CD14-positive monocyte (primary cell): ENCODE measurements at regions not wholly inside any gene's neighbourhood (a gene's known extent, or its start where the extent isn't known, plus 50 kb on each side); places are given as distances from the start of the nearest gene placed in this dataset.
"Not testable (repeated sequence)": the region's sequence is repeated elsewhere in the genome, so short reads cannot be mapped to it uniquely, and the experiment has no call there.

Experiments used
- DNase-seq, 3 donors: peaks; one replicate each; pipeline ENCODE4 v3.0.0-alpha.2; 2011 to 2022
- H2AFZ ChIP-seq: 2 replicates; pipeline ENCODE4 v1.6.0; 2012; ENCODE audit warnings: mild to moderate bottlenecking, low read depth, low read length, inconsistent platforms; ENCODE audit not compliant: insufficient read depth, poor library complexity, severe bottlenecking
- H3K27ac ChIP-seq, 2 donors: 1 replicate in 1 of 2; 2 replicates in 1 of 2; pipeline ENCODE4 v1.5.1; 2012 to 2013; ENCODE audit warnings: low read length in 2 of 2, control low read depth in 1 of 2, inconsistent platforms in 1 of 2, low read depth in 1 of 2, mild to moderate bottlenecking in 1 of 2
- H3K27me3 ChIP-seq, 2 donors: one replicate each; pipeline versions ENCODE4 v1.6.0 to v1.6.1; 2011 to 2013; ENCODE audit warnings: low read length in 2 of 2; ENCODE audit not compliant: control insufficient read depth in 2 of 2, insufficient read depth in 2 of 2
- H3K36me3 ChIP-seq, 2 donors: replicated peaks in 1 of 2; 1 replicate in 1 of 2; 2 replicates in 1 of 2; pipeline versions ENCODE4 v1.5.1 to v1.6.1; 2012 to 2013; ENCODE audit warnings: low read length in 2 of 2, control low read depth in 1 of 2, inconsistent platforms in 1 of 2, mild to moderate bottlenecking in 1 of 2; ENCODE audit not compliant: insufficient read depth in 2 of 2, control insufficient read depth in 1 of 2
- H3K4me1 ChIP-seq, 2 donors: 1 replicate in 1 of 2; 2 replicates in 1 of 2; pipeline versions ENCODE4 v1.5.1 to v1.6.1; 2012 to 2013; ENCODE audit warnings: low read length in 2 of 2, control low read depth in 1 of 2, inconsistent platforms in 1 of 2, mild to moderate bottlenecking in 1 of 2, moderate library complexity in 1 of 2; ENCODE audit not compliant: insufficient read depth in 2 of 2, control insufficient read depth in 1 of 2
- H3K4me2 ChIP-seq: replicated peaks from 2 replicates; pipeline ENCODE3; 2012; ENCODE audit warnings: low read length, moderate library complexity, mild to moderate bottlenecking; ENCODE audit not compliant: poor library complexity, severe bottlenecking; ENCODE audit errors: extremely low read depth
- H3K4me3 ChIP-seq, 3 experiments: fragments of 200-600 bp in 1 of 3; sonication (generic) in 1 of 3; replicated peaks in 1 of 3; 1 replicate in 2 of 3; 2 replicates in 1 of 3; pipeline ENCODE4 v1.5.1; 2011 to 2013; ENCODE audit warnings: low read length in 3 of 3, mild to moderate bottlenecking in 3 of 3, control low read depth in 2 of 3, low read depth in 2 of 3, inconsistent platforms in 1 of 3, moderate library complexity in 1 of 3
- H3K79me2 ChIP-seq: 2 replicates; pipeline ENCODE4 v1.6.0; 2012; ENCODE audit warnings: mild to moderate bottlenecking, control low read depth, inconsistent platforms, low read length, moderate library complexity; ENCODE audit not compliant: insufficient read depth
- H3K9ac ChIP-seq: 2 replicates; pipeline ENCODE4 v1.6.0; 2017; ENCODE audit warnings: low read length, mild to moderate bottlenecking; ENCODE audit not compliant: insufficient read depth, poor library complexity, severe bottlenecking
- H3K9me3 ChIP-seq, 2 donors: replicated peaks in 1 of 2; 1 replicate in 1 of 2; 2 replicates in 1 of 2; pipeline versions ENCODE4 v1.5.1 to v1.6.1; 2012 to 2013; ENCODE audit warnings: low read length in 2 of 2, control low read depth in 1 of 2; ENCODE audit not compliant: control insufficient read depth in 1 of 2, insufficient read depth in 1 of 2
- H4K20me1 ChIP-seq: 2 replicates; pipeline ENCODE4 v1.6.0; 2012; ENCODE audit warnings: mild to moderate bottlenecking, low read length, control low read depth, moderate library complexity; ENCODE audit not compliant: insufficient read depth
- H3K27ac Mint-ChIP-seq, 7 donors: one replicate each; pipeline ENCODE4 v1.8.0; 2020; ENCODE audit warnings: mild to moderate bottlenecking in 7 of 7, mixed read lengths in 7 of 7, moderate library complexity in 6 of 7, inconsistent platforms in 2 of 7
- H3K27me3 Mint-ChIP-seq, 3 donors: one replicate each; pipeline ENCODE4 v1.8.0; 2021 to 2022; ENCODE audit warnings: low read depth in 3 of 3, mild to moderate bottlenecking in 3 of 3, mixed read lengths in 3 of 3, moderate library complexity in 3 of 3, inconsistent platforms in 1 of 3
- H3K36me3 Mint-ChIP-seq, 2 donors: one replicate each; pipeline ENCODE4 v1.8.0; 2020; ENCODE audit warnings: mixed read lengths in 2 of 2, inconsistent platforms in 1 of 2, mild to moderate bottlenecking in 1 of 2
- H3K4me1 Mint-ChIP-seq: one replicate; pipeline ENCODE4 v1.8.0; 2020; ENCODE audit warnings: mild to moderate bottlenecking, mixed read lengths
- H3K4me3 Mint-ChIP-seq, 2 donors: one replicate each; pipeline ENCODE4 v1.8.0; 2020; ENCODE audit warnings: mild to moderate bottlenecking in 2 of 2, mixed read lengths in 2 of 2, moderate library complexity in 1 of 2
- H3K9me3 Mint-ChIP-seq, 7 donors: one replicate each; pipeline ENCODE4 v1.8.0; 2020 to 2022; ENCODE audit warnings: mixed read lengths in 7 of 7, mild to moderate bottlenecking in 6 of 7, moderate library complexity in 6 of 7, inconsistent platforms in 2 of 7
- WGBS: methylation state at CpG from one replicate; pipeline ENCODE4 v1.1.5; 2013; ENCODE audit warnings: missing lambda C conversion rate; ENCODE audit not compliant: insufficient coverage; 5-methylcytosine and 5-hydroxymethylcytosine counted together
- intact Hi-C, 2 donors: fragments of 100-400 bp; cut with micrococcal nuclease; formaldehyde crosslinking; loops; one replicate each; pipeline versions ENCODE4 v1.15.0 to v1.15.1; 2023
- TF ChIP-seq, protein P1 (sequence below): fragments of 200-600 bp; IDR thresholded peaks from one replicate; pipeline ENCODE4 v1.8.0; 2022; ENCODE audit warnings: antibody characterized with exemption, mild to moderate bottlenecking

DNA sequence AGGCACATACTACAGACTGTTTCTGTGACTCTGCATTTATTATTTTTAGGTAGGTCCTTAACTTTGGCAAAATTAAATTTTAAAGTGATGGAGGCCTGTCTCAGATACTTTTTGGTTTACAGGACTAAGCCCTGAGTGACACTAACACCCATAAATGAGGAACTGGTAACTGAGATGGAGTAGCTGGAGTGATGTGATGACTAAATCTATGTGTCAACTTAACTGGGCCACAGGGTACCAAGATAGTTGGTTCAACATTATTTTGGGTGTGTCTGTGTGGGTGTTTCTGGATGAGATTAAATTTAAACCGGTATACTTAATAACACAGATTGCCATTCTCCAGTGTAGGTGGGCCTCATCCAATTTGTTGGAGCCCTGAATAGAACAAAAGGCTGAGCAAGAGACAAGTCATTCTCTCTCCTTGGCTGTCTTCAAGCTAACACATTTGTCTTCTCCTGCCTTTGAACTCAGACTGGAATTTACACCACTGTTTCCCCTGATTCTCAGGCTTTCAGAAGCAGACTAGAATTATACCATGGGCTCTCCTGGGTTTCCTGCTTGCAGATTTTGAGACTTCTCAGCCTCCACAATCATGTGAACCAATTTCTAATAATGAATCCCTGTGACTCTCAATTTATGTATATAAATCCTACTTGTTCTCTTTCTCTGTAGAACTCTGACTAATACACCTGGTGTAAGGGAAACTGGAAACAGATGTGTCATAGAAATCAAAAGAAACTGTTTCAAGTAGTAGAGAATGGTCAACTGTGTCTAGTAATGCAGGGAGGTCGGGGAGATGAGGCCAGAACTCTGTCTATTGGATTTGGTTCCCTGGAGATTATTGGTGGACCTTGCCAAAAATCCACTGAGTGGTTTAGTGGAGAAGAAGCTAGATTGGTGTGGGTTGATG, 579.2 kb downstream of the EPM2A start:
- Histone ChIP-seq H3K9me3 (peaks cover 12 to 19% of the 10 kb centered on the region in 2 donors), H3K27me3 (no peaks in the 10 kb centered on the region), H3K36me3 (no peaks in the 10 kb centered on the region), H3K4me3 (no peak overlapping the region), H4K20me1 (no peaks in the 10 kb centered on the region), H3K4me2 (no peak overlapping the region), H3K9ac (no peak overlapping the region), H3K4me1 (no peaks in the 10 kb centered on the region), H3K79me2 (no peaks in the 10 kb centered on the region), H3K27ac (no peak overlapping the region), H2AFZ (no peak overlapping the region)
- Mint-ChIP-seq H3K27ac (no peak overlapping the region), H3K4me3 (no peak overlapping the region), H3K4me1 (peaks cover 2% of the 10 kb centered on the region), H3K36me3 (no peaks in the 10 kb centered on the region), H3K27me3 (peaks cover 0 to 3% (median 2%) of the 10 kb centered on the region in 3 donors), H3K9me3 (peaks cover 10 to 27% (median 24%) of the 10 kb centered on the region in 7 donors)
- TF ChIP-seq, protein P1, sequence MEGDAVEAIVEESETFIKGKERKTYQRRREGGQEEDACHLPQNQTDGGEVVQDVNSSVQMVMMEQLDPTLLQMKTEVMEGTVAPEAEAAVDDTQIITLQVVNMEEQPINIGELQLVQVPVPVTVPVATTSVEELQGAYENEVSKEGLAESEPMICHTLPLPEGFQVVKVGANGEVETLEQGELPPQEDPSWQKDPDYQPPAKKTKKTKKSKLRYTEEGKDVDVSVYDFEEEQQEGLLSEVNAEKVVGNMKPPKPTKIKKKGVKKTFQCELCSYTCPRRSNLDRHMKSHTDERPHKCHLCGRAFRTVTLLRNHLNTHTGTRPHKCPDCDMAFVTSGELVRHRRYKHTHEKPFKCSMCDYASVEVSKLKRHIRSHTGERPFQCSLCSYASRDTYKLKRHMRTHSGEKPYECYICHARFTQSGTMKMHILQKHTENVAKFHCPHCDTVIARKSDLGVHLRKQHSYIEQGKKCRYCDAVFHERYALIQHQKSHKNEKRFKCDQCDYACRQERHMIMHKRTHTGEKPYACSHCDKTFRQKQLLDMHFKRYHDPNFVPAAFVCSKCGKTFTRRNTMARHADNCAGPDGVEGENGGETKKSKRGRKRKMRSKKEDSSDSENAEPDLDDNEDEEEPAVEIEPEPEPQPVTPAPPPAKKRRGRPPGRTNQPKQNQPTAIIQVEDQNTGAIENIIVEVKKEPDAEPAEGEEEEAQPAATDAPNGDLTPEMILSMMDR, result no peak
- peak; percentile 5 to 44 (median 6) for DNase-seq
- intact Hi-C loops, result no loop called here
- 93% methylated on average over 1 of the region's 2 CpGs for WGBS

- H3K9ac ChIP-seq, H3K27ac Mint-ChIP-seq, H3K79me2 ChIP-seq, H3K27me3 Mint-ChIP-seq, intact Hi-C loops, H3K27me3 ChIP-seq, H3K36me3 Mint-ChIP-seq, H3K4me1 Mint-ChIP-seq, DNase-seq, H3K4me1 ChIP-seq, H3K4me2 ChIP-seq, H3K4me3 Mint-ChIP-seq, H3K27ac ChIP-seq, H3K36me3 ChIP-seq, H2AFZ ChIP-seq, H4K20me1 ChIP-seq, H3K4me3 ChIP-seq: not testable (repeated sequence)
- no CpG with 5 or more reads among the region's 1 CpG for WGBS
- peaks cover 12 to 19% of the 10 kb centered on the region in 2 donors for H3K9me3 ChIP-seq
- H3K9me3 Mint-ChIP-seq, result peaks cover 10 to 27% (median 24%) of the 10 kb centered on the region in 7 donors
These were observed 576.7 kb downstream of the EPM2A start for GRCh38 chr6:145158636-145159035.
